SK-N-SH (cell line): ENCODE measurements at regions not wholly inside any gene's neighbourhood (a gene's known extent, or its start where the extent isn't known, plus 50 kb on each side); places are given as distances from the start of the nearest gene placed in this dataset.

ENCODE experiments used
- CTCF ChIA-PET: fragments of 300-600, 350-600 bp; formaldehyde crosslinking; extraction: SDS; loops from one replicate; lab custom pipeline; 2021; lab: Yijun Ruan, JAX
- POLR2A ChIA-PET: fragments of 350-600 bp; sonication (Branson Sonifier 250); formaldehyde crosslinking; extraction: SDS; loops from one replicate; lab custom pipeline; 2020; ENCODE audit warnings: antibody characterized with exemption, inconsistent platforms; lab: Yijun Ruan, JAX
- DNase-seq: peaks from one replicate; pipeline ENCODE4 v3.0.0; 2012
- H2AFZ ChIP-seq: fragments of 200-600 bp; sonication (generic); 2 replicates; pipeline ENCODE4 v1.8.1; 2016; ENCODE audit warnings: antibody characterized with exemption, mild to moderate bottlenecking, low read depth
- H3F3A ChIP-seq: fragments of 200-600 bp; sonication (generic); replicated peaks from 2 replicates; pipeline ENCODE3; 2016; ENCODE audit warnings: antibody characterized with exemption, mild to moderate bottlenecking; ENCODE audit not compliant: insufficient read depth
- H3K27ac ChIP-seq, 2 experiments: fragments of 200-500 bp in 1 of 2; fragments of 200-600 bp in 1 of 2; sonication (Bioruptor generic) in 1 of 2; sonication (generic), shearing (Covaris generic) in 1 of 2; 2 replicates each; pipeline versions ENCODE4 v1.5.1 to v1.6.1; 2014 to 2016; ENCODE audit warnings: low read depth in 2 of 2, inconsistent platforms in 1 of 2, low read length in 1 of 2, mild to moderate bottlenecking in 1 of 2, mixed read lengths in 1 of 2
- H3K27me3 ChIP-seq: fragments of 200-600 bp; sonication (generic), shearing (Covaris generic); 2 replicates; pipeline ENCODE4 v1.6.1; 2016; ENCODE audit warnings: mixed run types; ENCODE audit not compliant: insufficient read depth
- H3K36me3 ChIP-seq, 2 experiments: fragments of 200-500 bp in 1 of 2; fragments of 200-600 bp in 1 of 2; sonication (Bioruptor generic) in 1 of 2; sonication (generic) in 1 of 2; replicated peaks in 1 of 2; 2 replicates each; pipeline versions ENCODE3 to v1.5.1; 2014 to 2016; ENCODE audit warnings: low read length in 1 of 2, mild to moderate bottlenecking in 1 of 2; ENCODE audit not compliant: insufficient read depth in 2 of 2, control insufficient read depth in 1 of 2
- H3K4me1 ChIP-seq, 2 experiments: fragments of 200-500 bp in 1 of 2; fragments of 200-600 bp in 1 of 2; sonication (Bioruptor generic) in 1 of 2; sonication (generic), shearing (Covaris generic) in 1 of 2; 2 replicates each; pipeline versions ENCODE4 v1.5.1 to v1.6.1; 2014 to 2016; ENCODE audit warnings: low read depth in 1 of 2, low read length in 1 of 2, mixed run types in 1 of 2; ENCODE audit not compliant: insufficient read depth in 2 of 2, control insufficient read depth in 1 of 2
- H3K4me2 ChIP-seq: fragments of 200-600 bp; sonication (generic), shearing (Covaris generic); 2 replicates; pipeline ENCODE4 v1.6.1; 2017; ENCODE audit warnings: mixed run types
- H3K4me3 ChIP-seq, 2 experiments: fragments of 200-500 bp in 1 of 2; fragments of 200-600 bp in 1 of 2; sonication (Bioruptor generic) in 1 of 2; sonication (generic), shearing (Covaris generic) in 1 of 2; 2 replicates each; pipeline versions ENCODE4 v1.5.1 to v1.8.1; 2014 to 2016; ENCODE audit warnings: low read depth in 2 of 2, inconsistent platforms in 1 of 2, low read length in 1 of 2, mild to moderate bottlenecking in 1 of 2, mixed read lengths in 1 of 2, moderate library complexity in 1 of 2
- H3K79me2 ChIP-seq: fragments of 200-600 bp; sonication (generic); 2 replicates; pipeline ENCODE4 v1.8.1; 2017; ENCODE audit warnings: mild to moderate bottlenecking; ENCODE audit not compliant: insufficient read depth
- H3K9ac ChIP-seq: fragments of 200-600 bp; sonication (generic); 2 replicates; pipeline ENCODE4 v1.6.1; 2017; ENCODE audit warnings: mixed run types
- H3K9me2 ChIP-seq: fragments of 200-600 bp; sonication (generic); 2 replicates; pipeline ENCODE4 v1.6.1; 2017; ENCODE audit warnings: mixed run types
- H3K9me3 ChIP-seq: fragments of 200-600 bp; sonication (generic); 2 replicates; pipeline ENCODE4 v1.6.1; 2017; ENCODE audit warnings: mixed run types, mild to moderate bottlenecking, moderate library complexity
- H4K20me1 ChIP-seq: fragments of 200-600 bp; sonication (generic); 2 replicates; pipeline ENCODE4 v1.6.1; 2017; ENCODE audit warnings: mild to moderate bottlenecking, mixed run types; ENCODE audit not compliant: insufficient read depth
- EZH2phosphoT487 ChIP-seq: fragments of 200-600 bp; sonication (generic); IDR thresholded peaks from 2 replicates; pipeline ENCODE4 v1.6.1; 2017; ENCODE audit warnings: low read depth, mixed run types, mild to moderate bottlenecking, antibody characterized with exemption, moderate library complexity, borderline replicate concordance
- FOSL2 ChIP-seq: IDR thresholded peaks from 2 replicates; pipeline ENCODE4 v1.4.0; 2012; ENCODE audit warnings: low read depth, mild to moderate bottlenecking, moderate library complexity, borderline replicate concordance
- FOXM1 ChIP-seq: IDR thresholded peaks from 2 replicates; pipeline ENCODE4 v1.4.0; 2012; ENCODE audit warnings: low read depth, mild to moderate bottlenecking
- GABPA ChIP-seq: IDR thresholded peaks from 2 replicates; pipeline ENCODE4 v1.4.0; 2012; ENCODE audit warnings: low read depth, mild to moderate bottlenecking
- GATA2 ChIP-seq: sonication (generic); formaldehyde crosslinking; IDR thresholded peaks from 2 replicates; pipeline ENCODE4 v1.5.0; 2020; ENCODE audit warnings: mild to moderate bottlenecking, missing genetic modification reagents
- JUND ChIP-seq: IDR thresholded peaks from 2 replicates; pipeline ENCODE4 v1.4.0; 2012
- MEF2A ChIP-seq: IDR thresholded peaks from 2 replicates; pipeline ENCODE4 v1.4.0; 2012; ENCODE audit warnings: low read depth, borderline replicate concordance
- NFIC ChIP-seq: IDR thresholded peaks from 2 replicates; pipeline ENCODE4 v1.4.0; 2012; ENCODE audit warnings: borderline replicate concordance
- PBX3 ChIP-seq: IDR thresholded peaks from 2 replicates; pipeline ENCODE4; 2012
- POLR2AphosphoS5 ChIP-seq: IDR thresholded peaks from 2 replicates; pipeline ENCODE4 v1.6.1; 2012; ENCODE audit warnings: low read depth, low read length
- RAD21 ChIP-seq: IDR thresholded peaks from 2 replicates; pipeline ENCODE4 v1.6.1; 2012; ENCODE audit warnings: mild to moderate bottlenecking, low read length
- SIN3A ChIP-seq: IDR thresholded peaks from 2 replicates; pipeline ENCODE4 v1.6.1; 2012; ENCODE audit warnings: low read depth, mild to moderate bottlenecking, low read length, moderate library complexity, borderline replicate concordance
- SMC3 ChIP-seq: IDR thresholded peaks from 2 replicates; pipeline ENCODE4 v1.6.1; 2012; ENCODE audit warnings: low read depth, low read length, improper control_type of control experiment
- TCF12 ChIP-seq: IDR thresholded peaks from 2 replicates; pipeline ENCODE4 v1.4.0; 2012
- TEAD4 ChIP-seq: IDR thresholded peaks from 2 replicates; pipeline ENCODE4 v1.4.0; 2012; ENCODE audit warnings: mild to moderate bottlenecking, borderline replicate concordance; ENCODE audit not compliant: insufficient read depth
- USF1 ChIP-seq: IDR thresholded peaks from 2 replicates; pipeline ENCODE4 v1.4.0; 2012; ENCODE audit warnings: low read depth, borderline replicate concordance
- YY1 ChIP-seq: IDR thresholded peaks from 2 replicates; pipeline ENCODE4 v1.4.0; 2012; ENCODE audit warnings: low read depth, mild to moderate bottlenecking
- WGBS: methylation state at CpG from one replicate; pipeline ENCODE4 v1.1.6; 2017; ENCODE audit warnings: low lambda C conversion rate; 5-methylcytosine and 5-hydroxymethylcytosine counted together
- TF ChIP-seq, protein P1 (sequence below): IDR thresholded peaks from 2 replicates; pipeline ENCODE4 v1.4.0; 2012; ENCODE audit warnings: low read depth
- TF ChIP-seq, protein P2 (sequence below): fragments of 150-350 bp; IDR thresholded peaks from 2 replicates; pipeline ENCODE4 v1.6.1; 2017; ENCODE audit warnings: antibody characterized with exemption, low read length, low read depth, borderline replicate concordance

DNA sequence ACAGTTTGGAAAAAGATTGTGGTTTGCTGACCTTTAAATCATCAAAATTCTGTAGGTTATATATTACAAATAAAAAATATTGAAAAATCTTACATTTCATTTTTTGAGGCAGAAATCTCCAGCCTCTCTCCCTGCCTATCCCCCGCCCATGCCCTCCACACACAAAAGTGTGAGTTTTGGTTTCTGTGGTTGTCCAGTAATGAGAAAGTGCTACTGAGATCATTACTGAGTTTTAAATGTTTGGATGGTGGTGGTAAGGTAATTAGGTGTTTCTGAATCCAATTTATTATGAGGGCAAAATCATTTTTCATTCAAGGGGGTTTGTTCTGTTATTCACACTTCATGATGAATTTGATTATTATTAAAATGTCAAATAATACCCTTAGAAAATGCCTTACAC, 448.0 kb upstream of the SLC10A2 start:
- no peaks in the 10 kb centered on the region for H3K79me2 ChIP-seq
- no peak overlapping the region; a peak in 1 of 4 replicates for H3K27ac ChIP-seq

DNA sequence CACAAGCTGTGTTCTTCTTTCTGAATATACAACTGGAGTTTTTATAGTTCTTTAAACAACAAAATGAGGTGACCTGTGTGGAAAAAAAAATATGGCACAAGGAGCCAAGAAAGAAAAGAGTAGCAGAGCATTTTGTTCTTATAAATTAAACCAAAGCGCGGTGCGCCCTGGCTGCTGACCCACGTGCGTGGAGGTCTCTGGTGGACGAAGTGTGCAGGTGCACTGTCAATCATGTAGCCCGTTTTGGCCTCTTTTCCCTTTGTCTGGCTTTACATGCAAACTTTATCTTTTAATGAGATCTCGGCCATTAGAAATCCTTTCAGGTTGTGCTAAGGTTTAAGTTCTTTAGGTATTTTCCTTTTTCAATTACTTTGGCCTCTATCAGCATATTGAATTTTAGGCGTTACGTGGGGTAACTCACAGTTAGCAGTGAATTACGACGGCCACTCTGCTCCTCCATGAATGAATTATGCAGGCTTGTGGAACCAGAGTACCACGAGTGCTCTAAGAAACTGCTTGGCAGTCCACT, 443.9 kb upstream of the SLC10A2 start:
- 54% methylated on average over 13 of the region's 13 CpGs for WGBS
- H3K4me2 ChIP-seq, result no peak overlapping the region
- no peaks in the 10 kb centered on the region for H3K36me3 ChIP-seq
- H3K4me3 ChIP-seq, result no peak overlapping the region
- H3K27ac ChIP-seq, result no peak overlapping the region
- H2AFZ ChIP-seq, result no peak overlapping the region
- CTCF ChIA-PET, result no interaction called here
- no peaks in the 10 kb centered on the region for H3K9me3 ChIP-seq
- no peak for TF ChIP-seq GABPA
- TF ChIP-seq GATA2, result no peak
- TF ChIP-seq RAD21, result no peak
- H3K79me2 ChIP-seq, result no peaks in the 10 kb centered on the region
- DNase-seq, result no peak
- H3K27me3 ChIP-seq, result no peaks in the 10 kb centered on the region
- POLR2A ChIA-PET, result no interaction called here
- H4K20me1 ChIP-seq, result no peaks in the 10 kb centered on the region
- H3K9me2 ChIP-seq, result no peaks in the 10 kb centered on the region
- H3K4me1 ChIP-seq, result peaks cover 0 to 3% of the 10 kb centered on the region in 2 experiments; a peak in 1 of 4 replicates
- H3K9ac ChIP-seq, result no peak overlapping the region
- no peaks in the 10 kb centered on the region for H3F3A ChIP-seq

More for the DNA sequence above, 448.0 kb upstream of the SLC10A2 start:
- Histone ChIP-seq H2AFZ (no peak overlapping the region), H3K9me2 (no peaks in the 10 kb centered on the region), H3K27me3 (no peaks in the 10 kb centered on the region), H4K20me1 (no peaks in the 10 kb centered on the region), H3K36me3 (no peaks in the 10 kb centered on the region), H3F3A (no peaks in the 10 kb centered on the region), H3K9me3 (no peaks in the 10 kb centered on the region; the same call in 1 of the 2 replicates), H3K4me1 (peaks cover 0 to 11% of the 10 kb centered on the region in 2 experiments; a peak in 2 of 4 replicates), H3K4me3 (no peak overlapping the region), H3K4me2 (no peak overlapping the region), H3K9ac (no peak overlapping the region)
- no peak for DNase-seq
- POLR2A ChIA-PET, result no interaction called here
- TF ChIP-seq FOXM1, result no peak
- TF ChIP-seq, protein P1, sequence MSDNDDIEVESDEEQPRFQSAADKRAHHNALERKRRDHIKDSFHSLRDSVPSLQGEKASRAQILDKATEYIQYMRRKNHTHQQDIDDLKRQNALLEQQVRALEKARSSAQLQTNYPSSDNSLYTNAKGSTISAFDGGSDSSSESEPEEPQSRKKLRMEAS, result no peak
- no peak for TF ChIP-seq EZH2phosphoT487
- TF ChIP-seq GABPA, result no peak
- TF ChIP-seq JUND, result no peak
- TF ChIP-seq NFIC, result no peak
- no peak for TF ChIP-seq FOSL2
- TF ChIP-seq YY1, result no peak
- no peak for TF ChIP-seq SIN3A
- TF ChIP-seq TEAD4, result no peak
- no peak for TF ChIP-seq TCF12
- TF ChIP-seq POLR2AphosphoS5, result no peak
- TF ChIP-seq RAD21, result no peak
- TF ChIP-seq USF1, result no peak
- no peak for TF ChIP-seq GATA2
- no peak for TF ChIP-seq PBX3
- TF ChIP-seq, protein P2, sequence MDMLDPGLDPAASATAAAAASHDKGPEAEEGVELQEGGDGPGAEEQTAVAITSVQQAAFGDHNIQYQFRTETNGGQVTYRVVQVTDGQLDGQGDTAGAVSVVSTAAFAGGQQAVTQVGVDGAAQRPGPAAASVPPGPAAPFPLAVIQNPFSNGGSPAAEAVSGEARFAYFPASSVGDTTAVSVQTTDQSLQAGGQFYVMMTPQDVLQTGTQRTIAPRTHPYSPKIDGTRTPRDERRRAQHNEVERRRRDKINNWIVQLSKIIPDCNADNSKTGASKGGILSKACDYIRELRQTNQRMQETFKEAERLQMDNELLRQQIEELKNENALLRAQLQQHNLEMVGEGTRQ, result no peak
- TF ChIP-seq SMC3, result no peak
- TF ChIP-seq MEF2A, result no peak
- CTCF ChIA-PET, result interaction anchor here (1.0 kb wide), 1 partner anchor 25 kb away, joined by 4 read pairs; no protein-coding TSS in a partner anchor
- WGBS, result 29% methylated on average over 1 of the region's 1 CpG
